Osteoblast (primary cell): ENCODE measurements at regions not wholly inside any gene's neighbourhood (a gene's known extent, or its start where the extent isn't known, plus 50 kb on each side); places are given as distances from the start of the nearest gene placed in this dataset.

Source experiments
- DNase-seq: peaks from one replicate; pipeline ENCODE4 v3.0.0; 2011; ENCODE audit warnings: low spot score, mixed read lengths; ENCODE audit not compliant: insufficient read length; ENCODE audit errors: missing footprints
- H2AFZ ChIP-seq: 2 replicates; pipeline ENCODE4 v1.6.0; 2011; ENCODE audit warnings: mild to moderate bottlenecking, low read length
- H3K27ac ChIP-seq: 2 replicates; pipeline ENCODE4 v1.5.1; 2011; ENCODE audit warnings: mild to moderate bottlenecking, low read depth, low read length, moderate library complexity
- H3K27me3 ChIP-seq: 2 replicates; pipeline ENCODE4 v1.6.0; 2012; ENCODE audit warnings: mild to moderate bottlenecking, control low read depth, inconsistent platforms, low read length, moderate library complexity; ENCODE audit not compliant: insufficient read depth
- H3K36me3 ChIP-seq: 2 replicates; pipeline ENCODE4 v1.5.1; 2011; ENCODE audit warnings: mild to moderate bottlenecking, low read length, control low read depth, moderate library complexity; ENCODE audit not compliant: insufficient read depth
- H3K4me1 ChIP-seq: 2 replicates; pipeline ENCODE4 v1.5.1; 2011; ENCODE audit warnings: mild to moderate bottlenecking, low read length, control low read depth, moderate library complexity; ENCODE audit not compliant: insufficient read depth
- H3K4me2 ChIP-seq: 2 replicates; pipeline ENCODE4 v1.6.0; 2011; ENCODE audit warnings: mild to moderate bottlenecking, low read length; ENCODE audit not compliant: insufficient read depth
- H3K4me3 ChIP-seq: fragments of 200-600 bp; sonication (generic); 3 replicates; pipeline ENCODE4 v1.5.1; 2012; ENCODE audit warnings: mild to moderate bottlenecking, low read length, inconsistent platforms; ENCODE audit not compliant: insufficient read depth
- H3K79me2 ChIP-seq: 2 replicates; pipeline ENCODE4 v1.6.0; 2012; ENCODE audit warnings: mild to moderate bottlenecking, low read length, control low read depth, inconsistent platforms; ENCODE audit not compliant: insufficient read depth
- H3K9me3 ChIP-seq: 2 replicates; pipeline ENCODE4 v1.5.1; 2011; ENCODE audit warnings: low read depth, low read length, control low read depth
- H4K20me1 ChIP-seq: 2 replicates; pipeline ENCODE4 v1.6.0; 2012; ENCODE audit warnings: mild to moderate bottlenecking, low read length, control low read depth; ENCODE audit not compliant: insufficient read depth
- TF ChIP-seq, protein P1 (sequence below): IDR thresholded peaks from 2 replicates; pipeline ENCODE4 v1.5.1; 2011; ENCODE audit warnings: mild to moderate bottlenecking, low read depth, low read length, moderate library complexity; ENCODE audit errors: extremely low read depth

DNA sequence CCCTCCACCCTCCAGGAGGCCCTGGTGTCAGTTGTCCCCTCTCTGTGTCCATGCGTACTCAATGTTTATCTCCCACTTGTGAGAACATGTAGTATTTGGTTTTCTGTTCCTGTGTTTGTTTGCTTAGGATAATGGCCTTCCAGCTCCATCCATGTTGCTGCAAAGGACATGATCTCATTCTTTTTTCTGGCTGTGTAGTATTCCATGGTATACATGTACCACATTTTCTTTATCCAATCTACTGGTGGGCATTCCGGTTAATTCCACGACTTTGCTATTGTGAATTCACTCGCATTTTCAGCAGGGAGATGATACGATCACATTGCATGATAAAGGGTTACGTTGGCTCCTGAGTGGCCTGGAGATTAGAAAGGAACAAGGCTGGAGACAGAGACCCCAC, 286.2 kb downstream of the FOXL1 start:
- H3K79me2 ChIP-seq, result no peaks in the 10 kb centered on the region
- no peak for DNase-seq
- no peaks in the 10 kb centered on the region for H3K9me3 ChIP-seq
- H3K4me2 ChIP-seq, result no peak overlapping the region
- no peak overlapping the region for H2AFZ ChIP-seq
- peaks cover 7% of the 10 kb centered on the region for H3K4me1 ChIP-seq
- H3K27ac ChIP-seq, result no peak overlapping the region
- no peaks in the 10 kb centered on the region for H3K36me3 ChIP-seq
- no peaks in the 10 kb centered on the region for H4K20me1 ChIP-seq
- TF ChIP-seq, protein P1, sequence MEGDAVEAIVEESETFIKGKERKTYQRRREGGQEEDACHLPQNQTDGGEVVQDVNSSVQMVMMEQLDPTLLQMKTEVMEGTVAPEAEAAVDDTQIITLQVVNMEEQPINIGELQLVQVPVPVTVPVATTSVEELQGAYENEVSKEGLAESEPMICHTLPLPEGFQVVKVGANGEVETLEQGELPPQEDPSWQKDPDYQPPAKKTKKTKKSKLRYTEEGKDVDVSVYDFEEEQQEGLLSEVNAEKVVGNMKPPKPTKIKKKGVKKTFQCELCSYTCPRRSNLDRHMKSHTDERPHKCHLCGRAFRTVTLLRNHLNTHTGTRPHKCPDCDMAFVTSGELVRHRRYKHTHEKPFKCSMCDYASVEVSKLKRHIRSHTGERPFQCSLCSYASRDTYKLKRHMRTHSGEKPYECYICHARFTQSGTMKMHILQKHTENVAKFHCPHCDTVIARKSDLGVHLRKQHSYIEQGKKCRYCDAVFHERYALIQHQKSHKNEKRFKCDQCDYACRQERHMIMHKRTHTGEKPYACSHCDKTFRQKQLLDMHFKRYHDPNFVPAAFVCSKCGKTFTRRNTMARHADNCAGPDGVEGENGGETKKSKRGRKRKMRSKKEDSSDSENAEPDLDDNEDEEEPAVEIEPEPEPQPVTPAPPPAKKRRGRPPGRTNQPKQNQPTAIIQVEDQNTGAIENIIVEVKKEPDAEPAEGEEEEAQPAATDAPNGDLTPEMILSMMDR, result no peak
- H3K4me3 ChIP-seq, result no peak overlapping the region
- H3K27me3 ChIP-seq, result peaks cover 24% of the 10 kb centered on the region

DNA sequence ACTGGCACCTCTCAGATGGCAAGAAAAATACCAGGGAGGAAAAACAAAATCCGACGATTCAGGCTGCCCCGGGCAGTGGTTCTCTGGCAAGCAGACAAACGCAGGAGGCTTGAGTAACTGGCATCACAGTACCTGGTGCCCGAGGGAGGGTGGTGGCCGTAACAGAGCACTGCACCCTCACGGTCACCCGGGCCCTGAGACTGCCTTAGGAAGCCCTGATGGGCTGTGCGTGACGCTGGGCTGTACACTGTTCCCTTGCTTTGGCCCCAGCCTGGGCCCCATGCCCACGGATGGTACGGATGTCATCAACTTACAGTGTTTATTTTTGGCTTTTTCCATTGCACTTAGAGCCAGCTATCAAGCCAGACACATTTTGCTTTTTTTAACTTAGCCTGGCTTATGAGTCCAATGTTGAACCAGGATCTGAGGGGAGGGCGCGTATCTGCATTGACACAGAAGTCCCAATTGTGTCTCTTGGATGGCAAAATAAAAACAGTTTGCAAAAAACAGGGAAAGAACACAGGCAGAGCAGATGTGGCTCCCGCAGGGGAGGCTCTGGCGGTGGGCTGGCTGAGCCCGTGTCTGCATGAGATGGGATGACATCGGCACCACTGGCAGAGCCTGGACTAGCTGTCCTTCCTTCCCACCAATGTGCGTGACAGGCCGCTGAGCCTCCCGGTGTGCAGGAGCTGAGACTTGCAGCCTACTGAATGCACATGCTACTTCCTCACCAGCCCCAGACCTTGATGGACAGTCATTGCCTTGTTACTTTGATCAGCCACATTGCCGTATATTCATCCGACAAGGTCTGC, 287.7 kb downstream of the FOXL1 start:
- TF ChIP-seq, protein P1, result no peak
- Histone ChIP-seq H3K79me2 (no peaks in the 10 kb centered on the region), H3K27ac (no peak overlapping the region), H3K9me3 (no peaks in the 10 kb centered on the region), H3K36me3 (no peaks in the 10 kb centered on the region), H2AFZ (peak overlapping the region; percentile 62), H3K4me1 (peaks cover 7% of the 10 kb centered on the region), H3K4me3 (no peak overlapping the region), H4K20me1 (no peaks in the 10 kb centered on the region), H3K27me3 (peaks cover 24% of the 10 kb centered on the region), H3K4me2 (peak overlapping the region; percentile 29)
- DNase-seq, result peak; percentile 89

DNA sequence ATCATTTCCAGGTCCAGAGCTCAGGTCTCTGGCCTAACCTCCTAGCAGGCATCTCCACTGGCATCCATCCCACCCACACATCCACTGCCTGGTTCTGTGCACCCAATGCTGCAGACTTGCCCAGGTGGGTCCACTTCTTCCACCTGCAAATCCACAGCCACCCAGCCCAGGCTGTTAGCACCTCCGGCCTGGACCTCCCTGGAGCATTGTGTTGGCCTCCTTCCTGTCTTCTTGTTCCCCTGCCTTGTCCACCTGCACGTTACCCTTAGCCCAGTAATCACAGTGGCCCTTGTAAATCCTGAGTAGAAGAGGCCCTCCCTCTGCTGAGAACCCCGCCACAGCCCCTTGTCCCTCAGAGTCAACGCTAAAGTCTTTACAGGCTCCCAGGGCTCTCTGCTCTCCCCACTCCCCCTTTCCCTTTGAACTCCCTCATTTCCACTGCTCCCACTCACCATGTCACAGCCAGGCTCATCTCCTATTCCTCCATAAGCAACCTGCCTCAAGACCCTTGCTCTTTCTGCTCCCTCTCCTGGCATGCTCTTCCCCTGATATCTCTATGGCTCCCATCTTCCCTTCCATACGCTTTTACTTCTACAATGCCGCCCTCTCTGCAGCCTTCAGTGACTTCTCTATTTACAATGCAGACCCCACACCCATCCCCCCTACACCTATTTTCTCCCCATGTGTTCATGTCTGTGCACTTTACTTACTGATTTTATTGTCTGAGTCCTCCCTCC, 288.8 kb downstream of the FOXL1 start:
- DNase-seq, result no peak
- Histone ChIP-seq H3K27ac (no peak overlapping the region), H3K4me2 (no peak overlapping the region), H3K27me3 (peaks cover 24% of the 10 kb centered on the region), H4K20me1 (no peaks in the 10 kb centered on the region), H3K4me3 (no peak overlapping the region), H3K79me2 (no peaks in the 10 kb centered on the region), H3K36me3 (no peaks in the 10 kb centered on the region), H3K4me1 (peaks cover 7% of the 10 kb centered on the region), H2AFZ (no peak overlapping the region), H3K9me3 (no peaks in the 10 kb centered on the region)
- TF ChIP-seq, protein P1, result no peak

DNA sequence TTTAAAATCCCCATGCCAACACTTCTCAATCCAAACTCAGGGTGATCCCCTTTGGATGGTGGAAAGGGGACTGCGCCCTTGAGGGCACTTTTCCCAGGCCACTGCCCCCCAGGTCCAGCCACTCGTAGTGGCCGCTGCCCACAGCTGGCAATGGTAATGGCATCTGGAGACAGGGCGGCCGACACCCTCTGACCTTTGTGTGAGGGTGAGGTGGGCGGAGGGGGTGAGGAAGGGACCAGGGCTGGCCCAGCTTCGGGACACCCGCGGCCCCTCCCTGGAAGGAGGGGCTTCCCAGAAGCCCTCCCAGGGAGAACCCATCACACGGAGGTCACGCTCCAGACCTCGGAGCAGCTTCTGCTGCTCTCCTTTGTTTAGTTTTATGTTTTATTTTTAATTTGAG, 289.7 kb downstream of the FOXL1 start:
- no peaks in the 10 kb centered on the region for H3K36me3 ChIP-seq
- no peak overlapping the region for H3K4me3 ChIP-seq
- peaks cover 24% of the 10 kb centered on the region for H3K27me3 ChIP-seq
- H3K27ac ChIP-seq, result no peak overlapping the region
- no peak for DNase-seq
- H4K20me1 ChIP-seq, result no peaks in the 10 kb centered on the region
- peaks cover 1% of the 10 kb centered on the region for H3K9me3 ChIP-seq
- H3K79me2 ChIP-seq, result no peaks in the 10 kb centered on the region
- peaks cover 7% of the 10 kb centered on the region for H3K4me1 ChIP-seq
- H2AFZ ChIP-seq, result no peak overlapping the region
- H3K4me2 ChIP-seq, result no peak overlapping the region
- TF ChIP-seq, protein P1, result no peak
